Body of pancreas (tissue), 4 donors: ENCODE measurements at regions not wholly inside any gene's neighbourhood (a gene's known extent, or its start where the extent isn't known, plus 50 kb on each side); places are given as distances from the start of the nearest gene placed in this dataset.

Experiments used
- CTCF ChIP-seq, 7 experiments: fragments of 450-650 bp in 4 of 7; fragments of 200-600 bp in 3 of 7; sonication (generic) in 3 of 7; IDR thresholded peaks; one replicate each; pipeline ENCODE4 v1.5.1; 2016 to 2019; ENCODE audit warnings: antibody characterized with exemption in 7 of 7
- POLR2A ChIP-seq, 3 donors: fragments of 450-650 bp; IDR thresholded peaks; one replicate each; pipeline ENCODE4 v1.6.1; 2016; ENCODE audit warnings: antibody characterized with exemption in 3 of 3, mild to moderate bottlenecking in 2 of 3

- TF ChIP-seq CTCF (IDR thresholded peaks at IDR 0.05) (no peak), POLR2A (IDR thresholded peaks at IDR 0.05) (no peak)
Measured at GRCh38 chr9:27801545-27801944, 228.3 kb upstream of the C9orf72 start.
